Stimulated activated CD8-positive, alpha-beta memory T cell treated with anti-CD3 and anti-CD28 coated beads, Interleukin-2, amount 100 ng/mL, for 48 hours (primary cell): ENCODE measurements at regions not wholly inside any gene's neighbourhood (a gene's known extent, or its start where the extent isn't known, plus 50 kb on each side); places are given as distances from the start of the nearest gene placed in this dataset.

Experiments
- DNase-seq, 2 donors: peaks; one replicate each; pipeline ENCODE4 v3.0.0-alpha.2; 2020; ENCODE audit warnings: low read depth in 2 of 2

- no peak for DNase-seq
Observed at GRCh38 chr1:244264163-244264562, 187.5 kb downstream of the ADSS2 start.

- DNase-seq: no peak
Observed at GRCh38 chr1:244265507-244265906, 186.2 kb downstream of the ADSS2 start.

GRCh38 chr1:244269169-244269568 is 182.5 kb downstream of the ADSS2 start:
- DNase-seq: no peak

DNA sequence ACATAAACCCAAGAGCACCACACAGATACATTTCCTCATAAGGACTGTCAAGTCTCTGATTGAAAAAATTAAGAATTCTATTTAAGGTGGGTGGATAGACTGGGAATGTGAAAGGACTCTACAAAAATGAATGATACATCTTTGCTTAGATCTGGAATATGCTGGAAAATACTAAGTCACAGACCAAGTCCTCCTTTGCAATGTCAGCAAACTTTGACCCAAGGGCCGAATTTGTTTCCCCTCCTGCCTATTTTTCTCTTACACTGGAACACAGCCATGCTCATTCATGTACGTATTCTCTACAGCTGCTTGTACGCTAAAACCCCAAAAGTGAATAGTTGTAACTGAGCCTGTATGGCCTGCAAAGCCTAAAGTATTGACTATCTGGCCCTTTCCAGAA is 180.7 kb downstream of the ADSS2 start:
- no peak for DNase-seq

- DNase-seq: no peak
Observed at GRCh38 chr1:244271691-244272308, 179.9 kb downstream of the ADSS2 start.

DNA sequence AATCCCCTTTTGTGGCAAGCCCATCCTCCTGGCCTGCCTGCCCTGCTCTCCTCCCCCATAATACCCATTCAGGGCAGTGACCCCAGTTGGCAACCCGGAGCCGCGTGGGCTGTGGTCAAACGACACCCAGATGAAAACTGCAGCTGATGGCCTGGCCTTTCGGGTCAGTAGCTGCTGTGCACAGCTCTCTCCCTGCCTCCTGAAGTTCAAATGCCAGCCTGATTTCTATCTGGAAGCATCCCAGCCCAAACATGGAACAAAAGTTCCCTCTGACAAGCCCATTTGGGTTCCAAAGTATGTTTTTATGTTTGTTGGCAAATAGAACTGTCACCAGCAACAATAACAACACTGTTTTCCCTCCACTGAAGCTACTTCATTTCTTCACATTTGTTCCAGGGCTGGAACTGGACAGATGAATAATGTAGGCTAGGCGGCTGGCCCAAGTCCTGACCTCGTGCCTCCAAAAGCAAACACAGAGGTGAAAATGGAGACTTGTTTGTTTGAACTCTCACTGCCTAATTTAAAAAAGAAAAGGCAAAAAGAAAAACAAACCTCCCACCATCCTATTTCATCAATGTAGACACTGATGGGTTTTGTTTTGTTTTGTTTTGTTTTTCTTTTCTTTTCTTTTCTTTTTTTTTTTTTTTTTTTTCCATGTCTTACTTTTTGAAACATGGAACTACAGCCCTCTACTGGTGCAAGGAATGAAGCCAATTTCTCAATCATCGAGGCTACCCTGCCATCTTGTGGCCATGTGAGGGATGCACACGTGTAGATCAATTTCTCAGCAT is 179.0 kb downstream of the ADSS2 start:
- peak; percentile 43 to 45 for DNase-seq

GRCh38 chr1:244273262-244273844 is 178.4 kb downstream of the ADSS2 start:
- DNase-seq: no peak

GRCh38 chr1:244273845-244274619 is 177.7 kb downstream of the ADSS2 start:
- peak in 1 of 2 donors; percentile 5 for DNase-seq

DNA sequence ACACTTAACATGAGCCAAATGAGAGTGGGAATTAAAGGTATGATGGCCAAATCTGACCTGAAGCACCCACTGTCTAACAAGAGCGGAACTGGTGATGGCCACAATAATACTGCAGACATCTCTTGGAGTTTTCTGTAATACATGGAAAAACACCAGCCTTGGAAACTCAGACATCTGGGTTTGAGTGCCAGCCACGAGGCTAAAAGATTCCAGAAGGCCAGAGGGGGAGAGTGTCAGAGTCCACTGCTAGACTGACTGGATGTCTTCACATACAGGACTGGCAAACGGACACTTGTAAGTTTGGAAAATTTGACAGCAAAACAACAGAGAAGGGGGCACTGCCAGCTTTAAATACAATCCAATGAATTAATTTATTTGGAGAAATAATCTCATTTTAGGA is 175.1 kb downstream of the ADSS2 start:
- no peak for DNase-seq

DNA sequence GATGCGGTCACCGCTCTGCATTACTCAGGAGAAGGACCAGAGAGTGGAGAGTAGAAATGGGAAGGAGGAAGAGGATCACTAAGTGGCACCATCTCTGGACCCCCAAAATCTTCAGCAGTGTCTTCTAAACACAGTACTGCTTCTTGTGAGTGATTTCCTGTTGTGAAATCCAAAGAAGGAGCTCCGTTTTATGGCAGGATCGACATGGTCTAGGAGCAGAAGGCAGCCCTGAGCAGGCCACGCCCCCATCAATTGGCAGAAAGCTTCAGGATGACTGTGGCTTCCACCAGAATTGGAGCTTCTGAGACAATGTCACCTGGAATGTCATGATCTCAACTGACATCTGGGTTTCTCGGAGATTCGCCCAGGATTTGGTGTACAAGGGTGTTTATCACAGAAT is 171.5 kb downstream of the ADSS2 start:
- no peak for DNase-seq

DNA sequence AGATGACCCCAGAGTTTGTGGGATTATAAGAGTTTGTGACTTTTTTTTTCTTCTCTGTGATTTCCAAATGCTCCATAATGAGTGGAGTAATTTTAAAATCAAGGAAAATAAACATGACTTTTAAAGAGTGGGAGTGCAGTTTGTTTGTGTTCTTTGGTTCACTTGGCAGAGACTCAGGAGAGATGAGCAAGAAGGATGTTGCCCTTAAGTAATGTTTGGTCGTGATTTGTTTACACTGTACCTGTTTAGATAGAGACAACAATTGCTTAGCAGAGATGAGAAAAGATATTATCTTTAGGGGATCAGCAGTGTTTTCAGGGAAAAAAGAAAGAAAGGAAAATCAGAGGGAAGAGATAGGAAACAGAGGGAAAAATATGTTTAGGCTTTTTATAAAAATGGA is 170.8 kb downstream of the ADSS2 start:
- no peak for DNase-seq

- no peak for DNase-seq
Observed at GRCh38 chr1:244283772-244284171, 167.9 kb downstream of the ADSS2 start.

DNA sequence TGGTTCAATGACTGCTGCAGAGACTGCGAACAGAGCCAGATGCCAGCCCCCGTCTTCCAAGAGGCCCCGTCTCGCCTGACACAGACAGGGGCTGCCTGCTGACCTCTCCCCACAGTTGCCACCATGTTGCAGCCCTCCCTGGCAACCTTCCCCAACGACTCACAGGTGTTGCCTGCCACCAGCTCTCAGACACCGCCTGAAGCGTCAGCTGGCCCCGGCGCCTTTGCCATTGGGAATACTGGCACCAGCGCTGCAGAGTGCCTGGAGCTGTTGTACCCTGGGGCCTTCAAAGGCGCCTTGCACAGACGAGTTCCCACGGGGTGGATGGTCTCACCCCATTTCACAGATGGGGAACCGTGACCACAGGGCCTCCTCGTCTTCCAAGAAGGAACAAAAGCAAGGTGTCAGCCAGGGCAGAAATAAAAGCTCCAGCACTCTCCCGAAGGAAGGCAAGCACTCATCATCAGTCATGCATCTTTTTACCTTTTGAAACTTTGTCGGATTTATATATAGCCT is 167.0 kb downstream of the ADSS2 start:
- DNase-seq: no peak

DNA sequence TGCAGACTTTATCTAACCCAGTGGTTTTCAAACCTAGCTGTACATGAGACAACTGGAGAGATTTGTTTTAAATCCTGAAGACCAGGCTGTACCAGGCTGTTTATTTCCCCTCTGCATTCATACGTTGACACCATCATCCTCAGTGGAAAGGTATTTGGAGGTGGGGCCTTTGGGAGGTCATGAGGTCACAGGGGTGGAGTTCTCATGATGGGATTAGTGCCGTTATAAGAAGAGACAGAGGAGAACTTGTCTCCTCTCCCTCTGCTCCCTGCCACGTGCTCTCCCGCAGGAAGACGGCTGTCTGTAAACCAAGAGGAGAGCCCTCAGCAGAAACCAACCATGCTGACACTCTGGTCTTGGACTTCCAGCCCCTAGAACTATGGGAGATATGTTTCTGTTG is 165.4 kb downstream of the ADSS2 start:
- DNase-seq: no peak

- no peak for DNase-seq
Observed at GRCh38 chr1:244287726-244288125, 164.0 kb downstream of the ADSS2 start.

GRCh38 chr1:244288663-244289062 is 163.0 kb downstream of the ADSS2 start:
- DNase-seq: no peak

- no peak for DNase-seq
Observed at GRCh38 chr1:244289991-244290785, 161.5 kb downstream of the ADSS2 start.

DNA sequence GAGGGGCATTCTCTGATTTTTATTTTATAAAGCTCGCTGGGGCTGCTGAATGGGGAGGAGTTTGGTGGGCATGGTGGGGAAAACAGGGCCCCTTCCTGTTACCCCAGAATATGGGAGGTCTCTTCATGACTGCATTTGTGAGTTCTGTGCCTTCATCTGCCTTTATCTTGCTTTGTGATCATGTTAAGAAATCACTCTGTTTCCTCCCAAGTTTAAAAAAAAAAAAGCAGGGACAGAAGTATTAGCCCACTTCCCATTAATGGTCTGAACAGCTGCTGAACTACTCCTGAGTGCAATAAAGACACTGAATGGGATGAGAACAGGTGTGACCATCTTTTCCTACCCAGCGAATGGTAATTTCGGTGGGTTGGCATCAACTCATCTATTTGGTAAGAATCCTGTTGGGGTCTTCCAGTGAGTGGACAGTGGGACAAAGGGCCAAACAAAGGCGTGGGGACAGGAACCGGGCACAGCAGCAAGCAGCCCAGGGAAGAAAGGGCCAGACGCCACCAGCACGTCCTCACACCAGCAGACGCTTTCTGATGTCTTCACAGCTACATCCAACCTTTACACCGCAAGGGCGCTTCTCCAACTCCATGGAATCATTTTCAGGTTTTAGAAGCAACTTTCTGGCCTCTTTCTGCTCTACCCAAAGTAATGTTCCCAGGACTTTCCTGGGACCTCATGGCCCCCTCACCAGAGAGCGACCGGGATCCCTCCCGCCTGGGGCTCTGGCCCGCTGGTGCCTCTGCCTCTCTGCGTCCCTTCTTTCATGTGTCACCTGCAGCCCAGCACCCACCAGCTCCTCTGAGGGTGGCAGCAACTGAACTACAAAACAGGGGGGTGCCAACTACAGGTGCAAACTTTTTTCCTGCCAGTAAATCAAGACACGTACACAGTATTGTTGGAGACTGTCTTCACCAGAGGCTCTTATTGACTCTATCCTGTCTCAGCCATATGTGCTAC is 160.2 kb downstream of the ADSS2 start:
- DNase-seq: no peak

GRCh38 chr1:244294599-244295224 is 157.0 kb downstream of the ADSS2 start:
- DNase-seq: no peak

DNA sequence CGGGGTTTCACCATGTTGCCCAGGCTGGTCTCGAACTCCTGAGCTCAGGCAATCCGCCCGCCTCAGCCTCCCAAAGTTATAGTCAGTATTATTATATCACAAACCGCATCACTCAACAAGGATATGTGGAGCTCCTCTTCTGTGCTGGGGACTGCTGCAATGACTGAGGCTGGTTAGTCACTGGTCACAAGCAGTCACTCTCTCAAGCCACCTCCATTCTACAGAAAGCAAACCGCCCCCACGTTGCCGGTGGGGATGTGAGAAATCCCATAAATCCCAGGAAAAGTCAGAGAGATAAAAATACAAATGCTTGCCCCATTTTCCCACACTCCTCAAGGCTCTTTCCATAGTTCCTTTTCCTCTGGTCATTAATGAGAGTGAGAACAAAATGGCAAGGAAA is 155.7 kb downstream of the ADSS2 start:
- no peak for DNase-seq
